ENCODE measurements at regions not wholly inside any gene's neighbourhood (a gene's known extent, or its start where the extent isn't known, plus 50 kb on each side); places are given as distances from the start of the nearest gene placed in this dataset.
"Not testable (repeated sequence)": the region's sequence is repeated elsewhere in the genome, so short reads cannot be mapped to it uniquely, and the experiment has no call there.

DNA sequence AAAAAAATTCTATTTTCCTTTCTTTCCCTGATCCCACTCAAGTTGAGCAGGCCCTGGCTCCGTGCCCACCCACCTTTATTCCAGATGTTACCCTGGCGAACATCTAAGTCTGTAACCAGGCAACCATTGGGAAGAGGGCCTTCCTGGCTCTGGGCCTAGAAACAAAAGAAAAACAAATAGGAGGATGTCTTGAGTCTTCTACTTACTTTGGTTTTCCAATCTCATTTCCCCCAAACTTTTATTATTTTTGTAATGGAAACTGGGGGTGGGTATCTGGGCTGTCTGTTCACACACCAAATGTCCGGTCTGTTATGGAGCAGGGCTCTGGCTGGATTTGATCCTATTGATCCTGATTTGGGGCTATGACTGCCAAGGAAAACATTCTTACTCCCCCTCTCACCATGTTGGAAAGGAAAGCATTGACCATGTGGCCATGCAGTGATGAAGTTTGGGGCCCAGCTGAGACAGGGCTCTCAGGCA lies 744.1 kb downstream of the DHX35 start (continued):
- TF ChIP-seq ZNF529 (tag by site-specific recombination; IDR thresholded peaks at IDR 0.05; ENCODE audit: insufficient replicate concordance): no peak

DNA sequence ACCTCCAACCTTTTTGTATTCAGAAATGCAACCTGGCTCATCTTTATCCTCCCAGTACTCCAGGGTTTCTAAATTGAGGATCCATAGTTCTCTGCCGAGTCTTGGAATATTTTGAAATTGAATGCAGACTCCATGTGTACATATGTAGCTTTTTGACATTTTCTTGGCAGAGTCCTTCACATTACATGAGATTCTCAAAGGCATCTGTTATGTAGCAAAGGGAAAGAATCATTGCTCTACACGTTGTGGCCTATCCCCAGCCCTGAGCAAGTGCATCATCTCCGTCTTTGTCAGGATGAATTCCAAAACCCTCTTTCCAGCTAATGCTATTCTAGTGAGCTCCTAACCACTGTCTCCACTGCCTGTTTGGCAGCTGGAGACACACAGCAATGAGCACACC lies 742.9 kb downstream of the DHX35 start:
- no peak overlapping the region for H3K4me3 ChIP-seq (ENCODE audit: low read depth, low read length)
- no peak overlapping the region for H3K27ac ChIP-seq (ENCODE audit: extremely low read depth, low read depth, low read length)
- no peaks in the 10 kb centered on the region for H3K9me3 ChIP-seq (ENCODE audit: control insufficient read depth, insufficient read depth, low read depth, low read length)
- no peaks in the 10 kb centered on the region for H3K36me3 ChIP-seq (ENCODE audit: control insufficient read depth in 2 of 2, insufficient read depth in 1 of 2, low read length in 2 of 2)
- POLR2A ChIA-PET: no interaction called here
- CTCF ChIA-PET: no interaction called here
- H3K4me1 ChIP-seq (ENCODE audit: control insufficient read depth, insufficient read depth, low read length): no peaks in the 10 kb centered on the region
- TF ChIP-seq, protein P1, sequence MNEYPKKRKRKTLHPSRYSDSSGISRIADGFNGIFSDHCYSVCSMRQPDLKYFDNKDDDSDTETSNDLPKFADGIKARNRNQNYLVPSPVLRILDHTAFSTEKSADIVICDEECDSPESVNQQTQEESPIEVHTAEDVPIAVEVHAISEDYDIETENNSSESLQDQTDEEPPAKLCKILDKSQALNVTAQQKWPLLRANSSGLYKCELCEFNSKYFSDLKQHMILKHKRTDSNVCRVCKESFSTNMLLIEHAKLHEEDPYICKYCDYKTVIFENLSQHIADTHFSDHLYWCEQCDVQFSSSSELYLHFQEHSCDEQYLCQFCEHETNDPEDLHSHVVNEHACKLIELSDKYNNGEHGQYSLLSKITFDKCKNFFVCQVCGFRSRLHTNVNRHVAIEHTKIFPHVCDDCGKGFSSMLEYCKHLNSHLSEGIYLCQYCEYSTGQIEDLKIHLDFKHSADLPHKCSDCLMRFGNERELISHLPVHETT (tag by site-specific recombination; IDR thresholded peaks at IDR 0.05): no peak
- TF ChIP-seq ZNF302 (tag by site-specific recombination; IDR thresholded peaks at IDR 0.05; ENCODE audit: low read depth) (no peak), ZNF211 (tag by site-specific recombination; IDR thresholded peaks at IDR 0.05; ENCODE audit: low read depth) (no peak), ZNF791 (tag by site-specific recombination; IDR thresholded peaks at IDR 0.05) (no peak)
- TF ChIP-seq, protein P2, sequence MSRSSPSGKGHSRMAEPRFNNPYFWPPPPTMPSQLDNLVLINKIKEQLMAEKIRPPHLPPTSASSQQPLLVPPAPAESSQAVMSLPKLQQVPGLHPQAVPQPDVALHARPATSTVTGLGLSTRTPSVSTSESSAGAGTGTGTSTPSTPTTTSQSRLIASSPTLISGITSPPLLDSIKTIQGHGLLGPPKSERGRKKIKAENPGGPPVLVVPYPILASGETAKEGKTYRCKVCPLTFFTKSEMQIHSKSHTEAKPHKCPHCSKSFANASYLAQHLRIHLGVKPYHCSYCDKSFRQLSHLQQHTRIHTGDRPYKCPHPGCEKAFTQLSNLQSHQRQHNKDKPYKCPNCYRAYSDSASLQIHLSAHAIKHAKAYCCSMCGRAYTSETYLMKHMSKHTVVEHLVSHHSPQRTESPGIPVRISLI (tag by site-specific recombination; IDR thresholded peaks at IDR 0.05): no peak

DNA sequence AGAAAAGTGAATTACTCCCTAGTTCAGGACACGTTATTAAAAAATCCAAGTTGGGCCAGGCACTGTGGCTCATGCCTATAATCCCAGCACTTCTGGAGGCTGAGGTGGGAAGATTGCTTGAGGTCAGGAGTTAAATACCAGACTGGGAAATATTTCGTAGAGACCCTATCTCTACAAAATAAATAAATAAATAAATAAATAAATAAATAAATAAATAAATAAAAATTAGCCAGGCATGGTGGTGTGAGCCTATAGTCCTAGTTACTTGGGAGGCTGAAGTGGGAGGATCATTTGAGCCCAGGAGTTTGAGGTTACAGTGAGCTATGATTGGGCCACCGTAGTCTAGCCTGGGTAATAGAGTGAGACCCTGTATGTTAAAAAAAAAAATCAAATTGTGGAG lies 741.2 kb downstream of the DHX35 start:
- CTCF ChIA-PET: interaction anchor here (0.6 kb wide), 1 partner anchor 654 kb away, joined by 3 read pairs; no protein-coding TSS in a partner anchor
- TF ChIP-seq ZFP37 (tag by site-specific recombination; IDR thresholded peaks at IDR 0.05): peak; percentile 50; the same call in 1 of the 2 replicates
- peak; percentile 71 for TF ChIP-seq ZNF555 (tag by site-specific recombination; conservative IDR thresholded peaks at IDR 0.05)
- TF ChIP-seq ZNF394 (tag by site-specific recombination; IDR thresholded peaks at IDR 0.05; ENCODE audit: borderline replicate concordance): peak; percentile 87
- 0 out of 2 replicates have a peak, but pooled peaks have one; percentile 18 for TF ChIP-seq ZNF558 (tag by site-specific recombination; IDR thresholded peaks at IDR 0.05)
- TF ChIP-seq, protein P3, sequence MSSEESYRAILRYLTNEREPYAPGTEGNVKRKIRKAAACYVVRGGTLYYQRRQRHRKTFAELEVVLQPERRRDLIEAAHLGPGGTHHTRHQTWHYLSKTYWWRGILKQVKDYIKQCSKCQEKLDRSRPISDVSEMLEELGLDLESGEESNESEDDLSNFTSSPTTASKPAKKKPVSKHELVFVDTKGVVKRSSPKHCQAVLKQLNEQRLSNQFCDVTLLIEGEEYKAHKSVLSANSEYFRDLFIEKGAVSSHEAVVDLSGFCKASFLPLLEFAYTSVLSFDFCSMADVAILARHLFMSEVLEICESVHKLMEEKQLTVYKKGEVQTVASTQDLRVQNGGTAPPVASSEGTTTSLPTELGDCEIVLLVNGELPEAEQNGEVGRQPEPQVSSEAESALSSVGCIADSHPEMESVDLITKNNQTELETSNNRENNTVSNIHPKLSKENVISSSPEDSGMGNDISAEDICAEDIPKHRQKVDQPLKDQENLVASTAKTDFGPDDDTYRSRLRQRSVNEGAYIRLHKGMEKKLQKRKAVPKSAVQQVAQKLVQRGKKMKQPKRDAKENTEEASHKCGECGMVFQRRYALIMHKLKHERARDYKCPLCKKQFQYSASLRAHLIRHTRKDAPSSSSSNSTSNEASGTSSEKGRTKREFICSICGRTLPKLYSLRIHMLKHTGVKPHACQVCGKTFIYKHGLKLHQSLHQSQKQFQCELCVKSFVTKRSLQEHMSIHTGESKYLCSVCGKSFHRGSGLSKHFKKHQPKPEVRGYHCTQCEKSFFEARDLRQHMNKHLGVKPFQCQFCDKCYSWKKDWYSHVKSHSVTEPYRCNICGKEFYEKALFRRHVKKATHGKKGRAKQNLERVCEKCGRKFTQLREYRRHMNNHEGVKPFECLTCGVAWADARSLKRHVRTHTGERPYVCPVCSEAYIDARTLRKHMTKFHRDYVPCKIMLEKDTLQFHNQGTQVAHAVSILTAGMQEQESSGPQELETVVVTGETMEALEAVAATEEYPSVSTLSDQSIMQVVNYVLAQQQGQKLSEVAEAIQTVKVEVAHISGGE (tag by site-specific recombination; conservative IDR thresholded peaks at IDR 0.05; ENCODE audit: low read depth): peak; percentile 62
- TF ChIP-seq ZNF654 (tag by site-specific recombination; IDR thresholded peaks at IDR 0.05; ENCODE audit: low read depth): peak; percentile 27; the same call in 1 of the 2 replicates
- TF ChIP-seq ZNF664 (tag by site-specific recombination; IDR thresholded peaks at IDR 0.05): 0 out of 2 replicates have a peak, but pooled peaks have one; percentile 18
- TF ChIP-seq ZNF623 (tag by site-specific recombination; IDR thresholded peaks at IDR 0.05): peak; percentile 58
- TF ChIP-seq, protein P4, sequence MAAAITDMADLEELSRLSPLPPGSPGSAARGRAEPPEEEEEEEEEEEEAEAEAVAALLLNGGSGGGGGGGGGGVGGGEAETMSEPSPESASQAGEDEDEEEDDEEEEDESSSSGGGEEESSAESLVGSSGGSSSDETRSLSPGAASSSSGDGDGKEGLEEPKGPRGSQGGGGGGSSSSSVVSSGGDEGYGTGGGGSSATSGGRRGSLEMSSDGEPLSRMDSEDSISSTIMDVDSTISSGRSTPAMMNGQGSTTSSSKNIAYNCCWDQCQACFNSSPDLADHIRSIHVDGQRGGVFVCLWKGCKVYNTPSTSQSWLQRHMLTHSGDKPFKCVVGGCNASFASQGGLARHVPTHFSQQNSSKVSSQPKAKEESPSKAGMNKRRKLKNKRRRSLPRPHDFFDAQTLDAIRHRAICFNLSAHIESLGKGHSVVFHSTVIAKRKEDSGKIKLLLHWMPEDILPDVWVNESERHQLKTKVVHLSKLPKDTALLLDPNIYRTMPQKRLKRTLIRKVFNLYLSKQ (tag by site-specific recombination; IDR thresholded peaks at IDR 0.05; ENCODE audit: borderline replicate concordance): peak; percentile 48; the same call in 1 of the 2 replicates
- peak; percentile 49; the same call in 1 of the 2 replicates for TF ChIP-seq ZBTB8A (tag by site-specific recombination; IDR thresholded peaks at IDR 0.05)
- TF ChIP-seq, protein P5, sequence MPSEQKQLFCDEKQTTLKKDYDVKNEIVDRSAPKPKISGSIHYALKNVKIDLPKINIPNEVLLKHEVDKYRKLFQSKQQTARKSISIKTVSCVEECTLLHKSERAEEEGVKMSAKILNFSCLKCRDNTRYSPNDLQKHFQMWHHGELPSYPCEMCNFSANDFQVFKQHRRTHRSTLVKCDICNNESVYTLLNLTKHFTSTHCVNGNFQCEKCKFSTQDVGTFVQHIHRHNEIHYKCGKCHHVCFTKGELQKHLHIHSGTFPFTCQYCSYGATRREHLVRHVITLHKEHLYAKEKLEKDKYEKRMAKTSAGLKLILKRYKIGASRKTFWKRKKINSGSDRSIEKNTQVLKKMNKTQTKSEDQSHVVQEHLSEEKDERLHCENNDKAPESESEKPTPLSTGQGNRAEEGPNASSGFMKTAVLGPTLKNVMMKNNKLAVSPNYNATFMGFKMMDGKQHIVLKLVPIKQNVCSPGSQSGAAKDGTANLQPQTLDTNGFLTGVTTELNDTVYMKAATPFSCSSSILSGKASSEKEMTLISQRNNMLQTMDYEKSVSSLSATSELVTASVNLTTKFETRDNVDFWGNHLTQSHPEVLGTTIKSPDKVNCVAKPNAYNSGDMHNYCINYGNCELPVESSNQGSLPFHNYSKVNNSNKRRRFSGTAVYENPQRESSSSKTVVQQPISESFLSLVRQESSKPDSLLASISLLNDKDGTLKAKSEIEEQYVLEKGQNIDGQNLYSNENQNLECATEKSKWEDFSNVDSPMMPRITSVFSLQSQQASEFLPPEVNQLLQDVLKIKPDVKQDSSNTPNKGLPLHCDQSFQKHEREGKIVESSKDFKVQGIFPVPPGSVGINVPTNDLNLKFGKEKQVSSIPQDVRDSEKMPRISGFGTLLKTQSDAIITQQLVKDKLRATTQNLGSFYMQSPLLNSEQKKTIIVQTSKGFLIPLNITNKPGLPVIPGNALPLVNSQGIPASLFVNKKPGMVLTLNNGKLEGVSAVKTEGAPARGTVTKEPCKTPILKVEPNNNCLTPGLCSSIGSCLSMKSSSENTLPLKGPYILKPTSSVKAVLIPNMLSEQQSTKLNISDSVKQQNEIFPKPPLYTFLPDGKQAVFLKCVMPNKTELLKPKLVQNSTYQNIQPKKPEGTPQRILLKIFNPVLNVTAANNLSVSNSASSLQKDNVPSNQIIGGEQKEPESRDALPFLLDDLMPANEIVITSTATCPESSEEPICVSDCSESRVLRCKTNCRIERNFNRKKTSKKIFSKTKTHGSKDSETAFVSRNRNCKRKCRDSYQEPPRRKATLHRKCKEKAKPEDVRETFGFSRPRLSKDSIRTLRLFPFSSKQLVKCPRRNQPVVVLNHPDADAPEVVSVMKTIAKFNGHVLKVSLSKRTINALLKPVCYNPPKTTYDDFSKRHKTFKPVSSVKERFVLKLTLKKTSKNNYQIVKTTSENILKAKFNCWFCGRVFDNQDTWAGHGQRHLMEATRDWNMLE (tag by site-specific recombination; conservative IDR thresholded peaks at IDR 0.05; ENCODE audit: low read depth): peak; percentile 86
- peak; percentile 72 for TF ChIP-seq ZNF426 (tag by site-specific recombination; IDR thresholded peaks at IDR 0.05)
- peak; percentile 70; the same call in 1 of the 2 replicates for TF ChIP-seq ZNF140 (tag by site-specific recombination; IDR thresholded peaks at IDR 0.05)
- TF ChIP-seq ZNF433 (tag by site-specific recombination; IDR thresholded peaks at IDR 0.05; ENCODE audit: low read depth): peak; percentile 64; the same call in 1 of the 2 replicates

More for the DNA sequence above, 741.2 kb downstream of the DHX35 start:
- H3K4me1 ChIP-seq (ENCODE audit: control insufficient read depth, insufficient read depth, low read length); H3K9me3 ChIP-seq (ENCODE audit: control insufficient read depth, insufficient read depth, low read depth, low read length); H3K27ac ChIP-seq (ENCODE audit: extremely low read depth, low read depth, low read length); H3K36me3 ChIP-seq (ENCODE audit: control insufficient read depth in 2 of 2, insufficient read depth in 1 of 2, low read length in 2 of 2); POLR2A ChIA-PET; H3K4me3 ChIP-seq (ENCODE audit: low read depth, low read length): not testable (repeated sequence)

All from HEK293 (cell line).